PC-9 (cell line): ENCODE measurements at regions not wholly inside any gene's neighbourhood (a gene's known extent, or its start where the extent isn't known, plus 50 kb on each side); places are given as distances from the start of the nearest gene placed in this dataset.

Source experiments
- EZH2 ChIP-seq: fragments of 200-600 bp; sonication (generic); IDR thresholded peaks from 2 replicates; pipeline ENCODE4 v1.8.0; 2017; ENCODE audit warnings: antibody characterized with exemption, low read depth
- TF ChIP-seq, protein P1 (sequence below): fragments of 200-600 bp; sonication (generic); conservative IDR thresholded peaks from 2 replicates; pipeline ENCODE4 v1.6.1; 2017; ENCODE audit warnings: mixed run types, antibody characterized with exemption, mild to moderate bottlenecking, moderate library complexity

DNA sequence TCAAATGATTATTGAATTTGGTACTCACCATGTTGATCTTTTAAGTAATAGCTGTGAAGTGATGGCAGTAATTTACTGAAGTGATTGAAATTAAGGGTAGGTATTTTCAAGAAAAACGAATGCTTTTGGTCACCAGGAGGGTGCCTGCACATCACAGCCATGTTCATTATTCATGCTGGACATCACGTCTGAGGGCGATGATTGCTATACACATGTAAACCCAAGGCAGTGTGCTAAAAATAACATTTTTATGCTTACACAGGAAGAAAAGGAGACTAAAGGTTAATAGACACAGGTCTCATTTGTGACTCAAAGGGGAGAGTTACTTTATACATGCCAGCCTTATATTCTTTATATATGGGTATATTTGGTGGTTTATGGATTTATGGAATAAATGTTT is 1146.0 kb downstream of the NLGN4X start:
- TF ChIP-seq, protein P1, sequence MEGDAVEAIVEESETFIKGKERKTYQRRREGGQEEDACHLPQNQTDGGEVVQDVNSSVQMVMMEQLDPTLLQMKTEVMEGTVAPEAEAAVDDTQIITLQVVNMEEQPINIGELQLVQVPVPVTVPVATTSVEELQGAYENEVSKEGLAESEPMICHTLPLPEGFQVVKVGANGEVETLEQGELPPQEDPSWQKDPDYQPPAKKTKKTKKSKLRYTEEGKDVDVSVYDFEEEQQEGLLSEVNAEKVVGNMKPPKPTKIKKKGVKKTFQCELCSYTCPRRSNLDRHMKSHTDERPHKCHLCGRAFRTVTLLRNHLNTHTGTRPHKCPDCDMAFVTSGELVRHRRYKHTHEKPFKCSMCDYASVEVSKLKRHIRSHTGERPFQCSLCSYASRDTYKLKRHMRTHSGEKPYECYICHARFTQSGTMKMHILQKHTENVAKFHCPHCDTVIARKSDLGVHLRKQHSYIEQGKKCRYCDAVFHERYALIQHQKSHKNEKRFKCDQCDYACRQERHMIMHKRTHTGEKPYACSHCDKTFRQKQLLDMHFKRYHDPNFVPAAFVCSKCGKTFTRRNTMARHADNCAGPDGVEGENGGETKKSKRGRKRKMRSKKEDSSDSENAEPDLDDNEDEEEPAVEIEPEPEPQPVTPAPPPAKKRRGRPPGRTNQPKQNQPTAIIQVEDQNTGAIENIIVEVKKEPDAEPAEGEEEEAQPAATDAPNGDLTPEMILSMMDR = no peak
- TF ChIP-seq EZH2 = no peak
